CD8-positive, alpha-beta memory T cell (primary cell): ENCODE measurements at regions not wholly inside any gene's neighbourhood (a gene's known extent, or its start where the extent isn't known, plus 50 kb on each side); places are given as distances from the start of the nearest gene placed in this dataset.

Experiments
- CTCF ChIA-PET: fragments of 350-600 bp; sonication (Branson Sonifier 250); formaldehyde crosslinking; loops from one replicate; lab custom pipeline; 2021; ENCODE audit warnings: antibody characterized with exemption; lab: Charles Lee
- POLR2A ChIA-PET: fragments of 350-600 bp; sonication (Branson Sonifier 250); formaldehyde crosslinking; loops from one replicate; lab custom pipeline; 2021; ENCODE audit warnings: antibody characterized with exemption; lab: Charles Lee
- DNase-seq, 5 donors: peaks; one replicate each; pipeline versions ENCODE4 v3.0.0 to v3.0.0-alpha.2; 2020 to 2022; ENCODE audit warnings: mixed read lengths in 1 of 5
- H3K27ac ChIP-seq: one replicate; pipeline ENCODE4 v1.7.0; 2013; ENCODE audit warnings: low read depth, mild to moderate bottlenecking, low read length, moderate library complexity
- H3K27me3 ChIP-seq: 2 replicates; pipeline ENCODE4 v1.7.0; 2013; ENCODE audit warnings: low read length, mild to moderate bottlenecking; ENCODE audit not compliant: insufficient read depth, poor library complexity, severe bottlenecking
- H3K36me3 ChIP-seq: 2 replicates; pipeline ENCODE4 v1.7.0; 2013; ENCODE audit warnings: mild to moderate bottlenecking, low read length, moderate library complexity; ENCODE audit not compliant: insufficient read depth
- H3K4me1 ChIP-seq: 2 replicates; pipeline ENCODE4 v1.7.0; 2013; ENCODE audit warnings: mild to moderate bottlenecking, low read length, moderate library complexity; ENCODE audit not compliant: insufficient read depth
- H3K4me3 ChIP-seq: 2 replicates; pipeline ENCODE4 v1.7.0; 2013; ENCODE audit warnings: mild to moderate bottlenecking, low read length
- H3K9me3 ChIP-seq: 2 replicates; pipeline ENCODE4 v1.7.0; 2013; ENCODE audit warnings: mild to moderate bottlenecking, low read length
- H3K27ac Mint-ChIP-seq, 8 donors: one replicate each; pipeline ENCODE4 v1.8.0; 2020 to 2021; ENCODE audit warnings: mixed read lengths in 8 of 8, mild to moderate bottlenecking in 6 of 8, inconsistent platforms in 3 of 8, moderate library complexity in 3 of 8
- H3K27me3 Mint-ChIP-seq, 2 donors: one replicate each; pipeline ENCODE4 v1.8.0; 2020 to 2021; ENCODE audit warnings: mixed read lengths in 2 of 2, mild to moderate bottlenecking in 1 of 2, moderate library complexity in 1 of 2
- H3K36me3 Mint-ChIP-seq, 3 donors: one replicate each; pipeline ENCODE4 v1.8.0; 2020 to 2021; ENCODE audit warnings: mixed read lengths in 3 of 3, inconsistent platforms in 1 of 3, mild to moderate bottlenecking in 1 of 3
- H3K4me1 Mint-ChIP-seq, 3 donors: one replicate each; pipeline ENCODE4 v1.8.0; 2020 to 2021; ENCODE audit warnings: mixed read lengths in 3 of 3, inconsistent platforms in 1 of 3, mild to moderate bottlenecking in 1 of 3
- H3K4me3 Mint-ChIP-seq, 7 donors: one replicate each; pipeline ENCODE4 v1.8.0; 2020 to 2021; ENCODE audit warnings: mixed read lengths in 7 of 7, mild to moderate bottlenecking in 6 of 7, moderate library complexity in 4 of 7, inconsistent platforms in 2 of 7
- H3K9me3 Mint-ChIP-seq, 5 donors: one replicate each; pipeline ENCODE4 v1.8.0; 2020 to 2022; ENCODE audit warnings: mixed read lengths in 5 of 5, mild to moderate bottlenecking in 3 of 5, moderate library complexity in 2 of 5, inconsistent platforms in 1 of 5

DNA sequence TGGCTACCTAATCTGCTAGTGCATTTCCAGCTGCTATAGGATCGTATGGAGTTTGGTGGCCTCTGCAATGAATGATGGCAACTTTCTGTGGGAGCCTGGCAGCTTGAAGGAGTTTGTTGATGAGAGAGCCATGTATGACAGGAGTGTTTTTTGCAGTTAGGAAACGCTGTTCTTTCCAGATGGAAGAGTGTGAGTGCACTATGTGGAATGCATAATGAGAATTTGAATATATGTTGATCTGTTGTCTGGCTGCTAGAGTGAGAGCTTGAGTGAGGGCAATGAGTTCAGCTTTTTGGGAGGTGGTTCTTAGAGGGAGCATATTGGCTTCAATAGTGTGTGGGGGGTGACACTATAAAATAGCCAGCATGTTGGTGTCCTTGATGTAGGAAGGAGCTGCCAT lies 51.0 kb upstream of the APOBEC4 start:
- ChIA-PET POLR2A (no interaction called here), CTCF (no interaction called here)
- H3K36me3 Mint-ChIP-seq = peaks cover 0 to 1% (median 0%) of the 10 kb centered on the region in 3 donors
- H3K9me3 Mint-ChIP-seq = no peaks in the 10 kb centered on the region
- Histone ChIP-seq H3K4me3 (no peak overlapping the region), H3K36me3 (no peaks in the 10 kb centered on the region), H3K4me1 (no peaks in the 10 kb centered on the region), H3K9me3 (no peaks in the 10 kb centered on the region), H3K27ac (no peak overlapping the region), H3K27me3 (no peaks in the 10 kb centered on the region)
- no peaks in the 10 kb centered on the region for H3K27me3 Mint-ChIP-seq
- H3K4me3 Mint-ChIP-seq = no peak overlapping the region
- no peak for DNase-seq
- no peaks in the 10 kb centered on the region for H3K4me1 Mint-ChIP-seq
- no peak overlapping the region for H3K27ac Mint-ChIP-seq
